Suprapubic skin (tissue), 4 donors: ENCODE measurements at regions not wholly inside any gene's neighbourhood (a gene's known extent, or its start where the extent isn't known, plus 50 kb on each side); places are given as distances from the start of the nearest gene placed in this dataset.
"Not testable (repeated sequence)": the region's sequence is repeated elsewhere in the genome, so short reads cannot be mapped to it uniquely, and the experiment has no call there.

Source experiments
- DNase-seq, 2 donors: peaks; one replicate each; pipeline ENCODE4 v3.0.0-alpha.2; 2019; ENCODE audit warnings: low spot score in 2 of 2
- H3K27ac ChIP-seq: fragments of 200-600 bp; sonication (generic); one replicate; pipeline ENCODE4 v1.5.1; 2019
- H3K27me3 ChIP-seq: fragments of 200-600 bp; sonication (generic); one replicate; pipeline ENCODE4 v1.5.1; 2019
- H3K36me3 ChIP-seq: fragments of 200-600 bp; sonication (generic); one replicate; pipeline ENCODE4 v1.5.1; 2019
- H3K4me1 ChIP-seq: fragments of 200-600 bp; sonication (generic); one replicate; pipeline ENCODE4 v1.5.1; 2019
- H3K4me3 ChIP-seq: fragments of 200-600 bp; sonication (generic); one replicate; pipeline ENCODE4 v1.5.1; 2019; ENCODE audit warnings: mild to moderate bottlenecking
- H3K9me3 ChIP-seq: fragments of 200-600 bp; sonication (generic); one replicate; pipeline ENCODE4 v1.5.1; 2019
- CTCF ChIP-seq, 2 donors: fragments of 200-600 bp in 1 of 2; fragments of 450-650 bp in 1 of 2; sonication (generic) in 1 of 2; IDR thresholded peaks; one replicate each; pipeline ENCODE4 v1.5.1; 2016 to 2019; ENCODE audit warnings: antibody characterized with exemption in 2 of 2, mild to moderate bottlenecking in 1 of 2, moderate library complexity in 1 of 2
- EP300 ChIP-seq: sonication (generic); formaldehyde crosslinking; IDR thresholded peaks from one replicate; pipeline ENCODE4 v1.6.1; 2017; ENCODE audit warnings: antibody characterized with exemption
- POLR2A ChIP-seq, 2 donors: fragments of 450-650 bp; IDR thresholded peaks; one replicate each; pipeline ENCODE4 v1.6.1; 2017; ENCODE audit warnings: antibody characterized with exemption in 2 of 2, mild to moderate bottlenecking in 2 of 2, moderate library complexity in 2 of 2
- POLR2AphosphoS5 ChIP-seq, 3 donors: sonication (generic); formaldehyde crosslinking; IDR thresholded peaks; one replicate each; pipeline ENCODE4 v1.6.1; 2017; ENCODE audit warnings: antibody characterized with exemption in 3 of 3
- WGBS: methylation state at CpG from one replicate; pipeline ENCODE4 v1.1.5; 2018; 5-methylcytosine and 5-hydroxymethylcytosine counted together

- no peak overlapping the region for H3K4me3 ChIP-seq
- no peaks in the 10 kb centered on the region for H3K27me3 ChIP-seq
- H3K27ac ChIP-seq, result peak overlapping the region; percentile 77
- peaks cover 24% of the 10 kb centered on the region for H3K4me1 ChIP-seq
- WGBS, result 19% methylated on average over 2 of the region's 2 CpGs
- DNase-seq, result no peak
- TF ChIP-seq CTCF (IDR thresholded peaks at IDR 0.05), result no peak
- no peak for TF ChIP-seq POLR2A (IDR thresholded peaks at IDR 0.05)
- no peak for TF ChIP-seq POLR2AphosphoS5 (IDR thresholded peaks at IDR 0.05)
- TF ChIP-seq EP300, result no peak
- no peaks in the 10 kb centered on the region for H3K9me3 ChIP-seq
- no peaks in the 10 kb centered on the region for H3K36me3 ChIP-seq
Measured at GRCh38 chr5:67896930-67897313, 318.6 kb upstream of the PIK3R1 start.

GRCh38 chr5:67896311-67896929 is 319.1 kb upstream of the PIK3R1 start:
- WGBS, result 93% methylated on average over 3 of the region's 3 CpGs
- no peak for DNase-seq
- Histone ChIP-seq H3K27ac (peak overlapping the region; percentile 77), H3K4me1 (peaks cover 24% of the 10 kb centered on the region), H3K9me3 (no peaks in the 10 kb centered on the region), H3K36me3 (no peaks in the 10 kb centered on the region), H3K4me3 (no peak overlapping the region), H3K27me3 (no peaks in the 10 kb centered on the region)
- TF ChIP-seq POLR2A (IDR thresholded peaks at IDR 0.05), result no peak
- no peak for TF ChIP-seq CTCF (IDR thresholded peaks at IDR 0.05)
- TF ChIP-seq POLR2AphosphoS5 (IDR thresholded peaks at IDR 0.05), result no peak
- no peak for TF ChIP-seq EP300

GRCh38 chr5:67889870-67890269 is 325.7 kb upstream of the PIK3R1 start:
- WGBS, result 96% methylated on average over 12 of the region's 15 CpGs
- not testable (repeated sequence) for H3K27ac ChIP-seq, H3K27me3 ChIP-seq, H3K4me3 ChIP-seq, H3K9me3 ChIP-seq, DNase-seq, H3K4me1 ChIP-seq, H3K36me3 ChIP-seq

GRCh38 chr5:67887748-67888161 is 327.8 kb upstream of the PIK3R1 start:
- Histone ChIP-seq H3K4me3 (no peak overlapping the region), H3K4me1 (peaks cover 6% of the 10 kb centered on the region), H3K36me3 (no peaks in the 10 kb centered on the region), H3K27me3 (no peaks in the 10 kb centered on the region), H3K9me3 (no peaks in the 10 kb centered on the region), H3K27ac (no peak overlapping the region)
- DNase-seq, result no peak
- 50% methylated on average over 1 of the region's 1 CpG for WGBS
- TF ChIP-seq POLR2A (IDR thresholded peaks at IDR 0.05) (no peak), EP300 (no peak), POLR2AphosphoS5 (IDR thresholded peaks at IDR 0.05) (no peak), CTCF (IDR thresholded peaks at IDR 0.05) (no peak)

- no peak for DNase-seq
- WGBS, result 93% methylated on average over 1 of the region's 1 CpG
- TF ChIP-seq CTCF (IDR thresholded peaks at IDR 0.05), result no peak
- no peak for TF ChIP-seq POLR2AphosphoS5 (IDR thresholded peaks at IDR 0.05)
- no peak for TF ChIP-seq EP300
- TF ChIP-seq POLR2A (IDR thresholded peaks at IDR 0.05), result no peak
Measured at GRCh38 chr5:67886761-67887160, 328.8 kb upstream of the PIK3R1 start.

GRCh38 chr5:67880876-67881275 is 334.7 kb upstream of the PIK3R1 start:
- Histone ChIP-seq H3K27me3 (no peaks in the 10 kb centered on the region), H3K4me3 (no peak overlapping the region), H3K27ac (peak overlapping the region; percentile 22), H3K36me3 (no peaks in the 10 kb centered on the region), H3K4me1 (peaks cover 27% of the 10 kb centered on the region), H3K9me3 (no peaks in the 10 kb centered on the region)
- no peak for DNase-seq
- TF ChIP-seq POLR2AphosphoS5 (IDR thresholded peaks at IDR 0.05), result no peak
- no peak for TF ChIP-seq POLR2A (IDR thresholded peaks at IDR 0.05)
- TF ChIP-seq CTCF (IDR thresholded peaks at IDR 0.05), result no peak
- TF ChIP-seq EP300, result no peak
- 58% methylated on average over 2 of the region's 2 CpGs for WGBS

More at GRCh38 chr5:67886761-67887160, 328.8 kb upstream of the PIK3R1 start:
- Histone ChIP-seq H3K27ac (no peak overlapping the region), H3K27me3 (no peaks in the 10 kb centered on the region), H3K4me1 (peaks cover 6% of the 10 kb centered on the region), H3K36me3 (no peaks in the 10 kb centered on the region), H3K4me3 (no peak overlapping the region), H3K9me3 (no peaks in the 10 kb centered on the region)
